CD4-positive, alpha-beta memory T cell (primary cell): ENCODE measurements at regions not wholly inside any gene's neighbourhood (a gene's known extent, or its start where the extent isn't known, plus 50 kb on each side); places are given as distances from the start of the nearest gene placed in this dataset.

Source experiments
- CTCF ChIA-PET: fragments of 350-600 bp; sonication (Branson Sonifier 250); formaldehyde crosslinking; loops from one replicate; lab custom pipeline; 2021; ENCODE audit warnings: inconsistent platforms; ENCODE audit not compliant: partially characterized antibody; lab: Charles Lee
- POLR2A ChIA-PET: fragments of 350-600 bp; sonication (Branson Sonifier 250); formaldehyde crosslinking; loops from one replicate; lab custom pipeline; 2021; ENCODE audit not compliant: partially characterized antibody; lab: Charles Lee
- DNase-seq, 5 donors: peaks; one replicate each; pipeline versions ENCODE4 v3.0.0 to v3.0.0-alpha.2; 2020 to 2022; ENCODE audit warnings: mixed read lengths in 1 of 5
- H3K27ac ChIP-seq: one replicate; pipeline ENCODE4 v1.7.0; 2013; ENCODE audit warnings: low read depth, low read length
- H3K27me3 ChIP-seq: 2 replicates; pipeline ENCODE4 v1.7.0; 2013; ENCODE audit warnings: mild to moderate bottlenecking, low read length, moderate library complexity; ENCODE audit not compliant: insufficient read depth
- H3K36me3 ChIP-seq: 2 replicates; pipeline ENCODE4 v1.7.0; 2013; ENCODE audit warnings: mild to moderate bottlenecking, low read length, moderate library complexity; ENCODE audit not compliant: insufficient read depth
- H3K4me1 ChIP-seq: 2 replicates; pipeline ENCODE4 v1.7.0; 2013; ENCODE audit warnings: mild to moderate bottlenecking, low read length, moderate library complexity; ENCODE audit not compliant: insufficient read depth
- H3K4me3 ChIP-seq, 2 donors: one replicate each; pipeline ENCODE4 v1.7.0; 2013; ENCODE audit warnings: low read length in 2 of 2, mild to moderate bottlenecking in 1 of 2
- H3K9me3 ChIP-seq, 2 donors: one replicate each; pipeline ENCODE4 v1.7.0; 2013; ENCODE audit warnings: low read length in 2 of 2, control low read depth in 1 of 2; ENCODE audit not compliant: control insufficient read depth in 1 of 2
- H3K27ac Mint-ChIP-seq, 7 donors: one replicate each; pipeline ENCODE4 v1.8.0; 2020 to 2021; ENCODE audit warnings: mixed read lengths in 7 of 7, mild to moderate bottlenecking in 6 of 7, inconsistent platforms in 3 of 7, moderate library complexity in 3 of 7
- H3K27me3 Mint-ChIP-seq, 2 donors: one replicate each; pipeline ENCODE4 v1.8.0; 2020 to 2021; ENCODE audit warnings: mixed read lengths in 2 of 2
- H3K36me3 Mint-ChIP-seq, 2 donors: one replicate each; pipeline ENCODE4 v1.8.0; 2020 to 2021; ENCODE audit warnings: mixed read lengths in 2 of 2, inconsistent platforms in 1 of 2, mild to moderate bottlenecking in 1 of 2
- H3K4me1 Mint-ChIP-seq, 4 donors: one replicate each; pipeline ENCODE4 v1.8.0; 2020 to 2021; ENCODE audit warnings: mixed read lengths in 4 of 4, mild to moderate bottlenecking in 1 of 4
- H3K4me3 Mint-ChIP-seq, 8 donors: one replicate each; pipeline ENCODE4 v1.8.0; 2020 to 2021; ENCODE audit warnings: mixed read lengths in 8 of 8, mild to moderate bottlenecking in 7 of 8, moderate library complexity in 6 of 8, inconsistent platforms in 3 of 8
- H3K9me3 Mint-ChIP-seq, 8 donors: one replicate each; pipeline ENCODE4 v1.8.0; 2020 to 2021; ENCODE audit warnings: mixed read lengths in 8 of 8, mild to moderate bottlenecking in 5 of 8, inconsistent platforms in 3 of 8, moderate library complexity in 1 of 8
- intact Hi-C: fragments of 100-400 bp; cut with micrococcal nuclease; formaldehyde crosslinking; loops from one replicate; pipeline ENCODE4 v1.15.1; 2023

- H3K9me3 ChIP-seq: no peaks in the 10 kb centered on the region
- peaks cover 0 to 4% (median 0%) of the 10 kb centered on the region in 8 donors for H3K9me3 Mint-ChIP-seq
- no peaks in the 10 kb centered on the region for H3K4me1 Mint-ChIP-seq
- CTCF ChIA-PET: no interaction called here
- H3K4me1 ChIP-seq: no peaks in the 10 kb centered on the region
- no peaks in the 10 kb centered on the region for H3K36me3 Mint-ChIP-seq
- DNase-seq: no peak
- H3K27ac Mint-ChIP-seq: peak overlapping the region in 1 of 7 donors; percentile 25
- intact Hi-C loops: no loop called here
- POLR2A ChIA-PET: no interaction called here
- no peak overlapping the region for H3K4me3 ChIP-seq
- no peak overlapping the region for H3K27ac ChIP-seq
- H3K36me3 ChIP-seq: no peaks in the 10 kb centered on the region
- H3K27me3 Mint-ChIP-seq: peaks cover 3 to 4% of the 10 kb centered on the region in 2 donors
- no peak overlapping the region for H3K4me3 Mint-ChIP-seq
- no peaks in the 10 kb centered on the region for H3K27me3 ChIP-seq
These were observed 281.9 kb downstream of the RBM26 start for GRCh38 chr13:79124183-79124582.

GRCh38 chr13:79121286-79121685, 284.8 kb downstream of the RBM26 start:
- H3K4me1 ChIP-seq: no peaks in the 10 kb centered on the region

GRCh38 chr13:79119578-79120107, 286.4 kb downstream of the RBM26 start:
- Mint-ChIP-seq H3K27me3 (peaks cover 0 to 2% of the 10 kb centered on the region in 2 donors), H3K9me3 (no peaks in the 10 kb centered on the region), H3K27ac (no peak overlapping the region), H3K4me1 (no peaks in the 10 kb centered on the region), H3K4me3 (no peak overlapping the region), H3K36me3 (no peaks in the 10 kb centered on the region)
- Histone ChIP-seq H3K4me1 (no peaks in the 10 kb centered on the region), H3K27ac (no peak overlapping the region), H3K27me3 (no peaks in the 10 kb centered on the region), H3K4me3 (no peak overlapping the region), H3K9me3 (no peaks in the 10 kb centered on the region), H3K36me3 (no peaks in the 10 kb centered on the region)
- DNase-seq: no peak
- ChIA-PET CTCF (no interaction called here), POLR2A (no interaction called here)
- intact Hi-C loops: no loop called here

More at GRCh38 chr13:79121286-79121685, 284.8 kb downstream of the RBM26 start:
- ChIA-PET POLR2A (no interaction called here), CTCF (no interaction called here)
- Histone ChIP-seq H3K27ac (no peak overlapping the region), H3K27me3 (no peaks in the 10 kb centered on the region), H3K9me3 (no peaks in the 10 kb centered on the region), H3K4me3 (no peak overlapping the region), H3K36me3 (no peaks in the 10 kb centered on the region)
- Mint-ChIP-seq H3K27ac (no peak overlapping the region), H3K4me3 (no peak overlapping the region), H3K27me3 (peaks cover 0 to 3% of the 10 kb centered on the region in 2 donors), H3K36me3 (no peaks in the 10 kb centered on the region), H3K4me1 (no peaks in the 10 kb centered on the region), H3K9me3 (no peaks in the 10 kb centered on the region)
- intact Hi-C loops: no loop called here
- no peak for DNase-seq

GRCh38 chr13:79112016-79112415, 294.0 kb downstream of the RBM26 start:
- no peak overlapping the region for H3K4me3 ChIP-seq
- H3K4me1 ChIP-seq: no peaks in the 10 kb centered on the region
- no peaks in the 10 kb centered on the region for H3K4me1 Mint-ChIP-seq
- H3K27me3 Mint-ChIP-seq: peaks cover 2 to 3% of the 10 kb centered on the region in 2 donors
- H3K27me3 ChIP-seq: no peaks in the 10 kb centered on the region
- no peaks in the 10 kb centered on the region for H3K9me3 ChIP-seq
- no peak overlapping the region for H3K27ac ChIP-seq
- H3K36me3 ChIP-seq: no peaks in the 10 kb centered on the region
- DNase-seq: no peak
- no peak overlapping the region for H3K4me3 Mint-ChIP-seq
- intact Hi-C loops: no loop called here
- no peak overlapping the region for H3K27ac Mint-ChIP-seq
- H3K36me3 Mint-ChIP-seq: no peaks in the 10 kb centered on the region
- ChIA-PET POLR2A (no interaction called here), CTCF (no interaction called here)
- peaks cover 0 to 1% (median 0%) of the 10 kb centered on the region in 8 donors for H3K9me3 Mint-ChIP-seq

- peaks cover 0 to 1% (median 0%) of the 10 kb centered on the region in 8 donors for H3K9me3 Mint-ChIP-seq
- ChIA-PET CTCF (no interaction called here), POLR2A (no interaction called here)
- Histone ChIP-seq H3K4me3 (no peak overlapping the region), H3K27ac (no peak overlapping the region), H3K9me3 (no peaks in the 10 kb centered on the region), H3K4me1 (no peaks in the 10 kb centered on the region), H3K27me3 (no peaks in the 10 kb centered on the region), H3K36me3 (no peaks in the 10 kb centered on the region)
- H3K4me3 Mint-ChIP-seq: no peak overlapping the region
- no peak for DNase-seq
- intact Hi-C loops: no loop called here
- H3K36me3 Mint-ChIP-seq: no peaks in the 10 kb centered on the region
- H3K27ac Mint-ChIP-seq: no peak overlapping the region
- peaks cover 2 to 3% of the 10 kb centered on the region in 2 donors for H3K27me3 Mint-ChIP-seq
- no peaks in the 10 kb centered on the region for H3K4me1 Mint-ChIP-seq
These were observed 297.0 kb downstream of the RBM26 start for GRCh38 chr13:79108914-79109643.

GRCh38 chr13:79098596-79098995, 307.5 kb downstream of the RBM26 start:
- POLR2A ChIA-PET: no interaction called here
- Mint-ChIP-seq H3K9me3 (peaks cover 0 to 3% (median 0%) of the 10 kb centered on the region in 8 donors), H3K4me1 (no peaks in the 10 kb centered on the region), H3K4me3 (no peak overlapping the region), H3K36me3 (no peaks in the 10 kb centered on the region), H3K27ac (no peak overlapping the region), H3K27me3 (peaks cover 0 to 2% of the 10 kb centered on the region in 2 donors)
- Histone ChIP-seq H3K9me3 (no peaks in the 10 kb centered on the region), H3K36me3 (no peaks in the 10 kb centered on the region), H3K27ac (no peak overlapping the region), H3K4me1 (no peaks in the 10 kb centered on the region), H3K27me3 (no peaks in the 10 kb centered on the region), H3K4me3 (no peak overlapping the region)
- no peak for DNase-seq
- intact Hi-C loops: no loop called here
- CTCF ChIA-PET: no interaction called here

- POLR2A ChIA-PET: no interaction called here
These were observed 308.9 kb downstream of the RBM26 start for GRCh38 chr13:79097201-79097600.

More at GRCh38 chr13:79097201-79097600, 308.9 kb downstream of the RBM26 start:
- CTCF ChIA-PET: no interaction called here
- Histone ChIP-seq H3K27me3 (no peaks in the 10 kb centered on the region), H3K4me1 (no peaks in the 10 kb centered on the region), H3K27ac (no peak overlapping the region), H3K36me3 (no peaks in the 10 kb centered on the region), H3K4me3 (no peak overlapping the region), H3K9me3 (no peaks in the 10 kb centered on the region)
- no peak overlapping the region for H3K4me3 Mint-ChIP-seq
- no peaks in the 10 kb centered on the region for H3K27me3 Mint-ChIP-seq
- no peak for DNase-seq
- H3K4me1 Mint-ChIP-seq: no peaks in the 10 kb centered on the region
- intact Hi-C loops: no loop called here
- H3K9me3 Mint-ChIP-seq: peaks cover 0 to 3% (median 0%) of the 10 kb centered on the region in 8 donors
- no peaks in the 10 kb centered on the region for H3K36me3 Mint-ChIP-seq
- H3K27ac Mint-ChIP-seq: no peak overlapping the region
